ENCODE measurements at regions not wholly inside any gene's neighbourhood (a gene's known extent, or its start where the extent isn't known, plus 50 kb on each side); places are given as distances from the start of the nearest gene placed in this dataset.

- no peak for TF ChIP-seq CTCF (IDR thresholded peaks at IDR 0.05)
Observed at GRCh38 chr21:35520856-35521255, 471.8 kb upstream of the RUNX1 start.

GRCh38 chr21:35520302-35520701, 471.2 kb upstream of the RUNX1 start:
- TF ChIP-seq CTCF (IDR thresholded peaks at IDR 0.05), result no peak

- no peak for TF ChIP-seq CTCF (IDR thresholded peaks at IDR 0.05)
Observed at GRCh38 chr21:35517865-35518264, 468.8 kb upstream of the RUNX1 start.

GRCh38 chr21:35512346-35512745, 463.2 kb upstream of the RUNX1 start:
- no peak for TF ChIP-seq CTCF (IDR thresholded peaks at IDR 0.05)

GRCh38 chr21:35511696-35512162, 462.6 kb upstream of the RUNX1 start:
- TF ChIP-seq CTCF (IDR thresholded peaks at IDR 0.05), result no peak

GRCh38 chr21:35510957-35511695, 462.0 kb upstream of the RUNX1 start:
- TF ChIP-seq CTCF (IDR thresholded peaks at IDR 0.05), result no peak

GRCh38 chr21:35510294-35510693, 461.2 kb upstream of the RUNX1 start:
- no peak for TF ChIP-seq CTCF (IDR thresholded peaks at IDR 0.05)
